CD4-positive, alpha-beta T cell treated with Interleukin-15 for 4 hours (primary cell): ENCODE measurements at regions not wholly inside any gene's neighbourhood (a gene's known extent, or its start where the extent isn't known, plus 50 kb on each side); places are given as distances from the start of the nearest gene placed in this dataset.
"Not testable (repeated sequence)": the region's sequence is repeated elsewhere in the genome, so short reads cannot be mapped to it uniquely, and the experiment has no call there.

Experiments
- DNase-seq: peaks from one replicate; pipeline ENCODE4 v3.0.0-alpha.2; 2020; ENCODE audit warnings: low spot score

GRCh38 chr12:58310809-58311622 lies 369.6 kb downstream of the ATP23 start:
- no peak for DNase-seq

- DNase-seq = no peak
These were observed 371.9 kb downstream of the ATP23 start for GRCh38 chr12:58313091-58313855.

- DNase-seq = no peak
These were observed 373.2 kb downstream of the ATP23 start for GRCh38 chr12:58314610-58315009.

GRCh38 chr12:58316926-58317325 lies 375.6 kb downstream of the ATP23 start:
- no peak for DNase-seq

- DNase-seq = no peak
These were observed 380.0 kb downstream of the ATP23 start for GRCh38 chr12:58321414-58321813.

- DNase-seq = no peak
These were observed 382.3 kb downstream of the ATP23 start for GRCh38 chr12:58323676-58324075.

GRCh38 chr12:58325561-58325960 lies 384.2 kb downstream of the ATP23 start:
- DNase-seq = no peak

- DNase-seq = no peak
These were observed 385.2 kb downstream of the ATP23 start for GRCh38 chr12:58326534-58326933.

GRCh38 chr12:58336581-58337242 lies 395.3 kb downstream of the ATP23 start:
- DNase-seq = not testable (repeated sequence)

GRCh38 chr12:58337539-58337938 lies 396.2 kb downstream of the ATP23 start:
- not testable (repeated sequence) for DNase-seq

GRCh38 chr12:58341791-58342190 lies 400.4 kb downstream of the ATP23 start:
- no peak for DNase-seq

- no peak for DNase-seq
These were observed 401.4 kb downstream of the ATP23 start for GRCh38 chr12:58342736-58343135.

- DNase-seq = peak; percentile 33
These were observed 404.8 kb downstream of the ATP23 start for GRCh38 chr12:58346032-58346632.

- no peak for DNase-seq
These were observed 405.8 kb downstream of the ATP23 start for GRCh38 chr12:58347188-58347587.

- DNase-seq = no peak
These were observed 406.3 kb downstream of the ATP23 start for GRCh38 chr12:58347691-58348090.

- DNase-seq = no peak
These were observed 407.8 kb downstream of the ATP23 start for GRCh38 chr12:58349161-58349560.

GRCh38 chr12:58356794-58357193 lies 415.4 kb downstream of the ATP23 start:
- no peak for DNase-seq

- DNase-seq = no peak
These were observed 416.1 kb downstream of the ATP23 start for GRCh38 chr12:58357511-58357910.

- DNase-seq = no peak
These were observed 417.0 kb downstream of the ATP23 start for GRCh38 chr12:58358369-58358768.

- DNase-seq = no peak
These were observed 417.7 kb downstream of the ATP23 start for GRCh38 chr12:58359084-58359483.

GRCh38 chr12:58361056-58361455 lies 419.7 kb downstream of the ATP23 start:
- DNase-seq = no peak

- DNase-seq = no peak
These were observed 422.6 kb downstream of the ATP23 start for GRCh38 chr12:58363971-58364370.
